GM23248 (cell line): ENCODE measurements at regions not wholly inside any gene's neighbourhood (a gene's known extent, or its start where the extent isn't known, plus 50 kb on each side); places are given as distances from the start of the nearest gene placed in this dataset.

Experiments
- DNase-seq: peaks from one replicate; pipeline ENCODE4 v3.0.0-alpha.2; 2015
- H2AFZ ChIP-seq: fragments of 200-600 bp; sonication (generic); 2 replicates; pipeline ENCODE4 v1.6.1; 2016; ENCODE audit warnings: antibody characterized with exemption
- H3F3A ChIP-seq: fragments of 200-600 bp; sonication (generic); 2 replicates; pipeline ENCODE4 v1.6.1; 2016; ENCODE audit warnings: mild to moderate bottlenecking, antibody characterized with exemption, mixed run types; ENCODE audit not compliant: insufficient read depth
- H3K27ac ChIP-seq: fragments of 200-600 bp; sonication (generic); 2 replicates; pipeline ENCODE4 v1.5.1; 2016; ENCODE audit warnings: mild to moderate bottlenecking
- H3K27me3 ChIP-seq: fragments of 200-600 bp; sonication (generic); replicated peaks from 2 replicates; pipeline ENCODE4 v1.6.1; 2016; ENCODE audit warnings: mild to moderate bottlenecking; ENCODE audit not compliant: insufficient read depth
- H3K36me3 ChIP-seq: fragments of 200-600 bp; sonication (generic); 2 replicates; pipeline ENCODE4 v1.6.1; 2016; ENCODE audit warnings: low read depth, mild to moderate bottlenecking
- H3K4me1 ChIP-seq: fragments of 200-600 bp; sonication (generic); 2 replicates; pipeline ENCODE4 v1.6.1; 2016; ENCODE audit warnings: mild to moderate bottlenecking; ENCODE audit not compliant: insufficient read depth
- H3K4me2 ChIP-seq: fragments of 200-600 bp; sonication (generic); one replicate; pipeline ENCODE4 v1.6.1; 2016; ENCODE audit warnings: mild to moderate bottlenecking; ENCODE audit not compliant: unreplicated experiment
- H3K4me3 ChIP-seq: fragments of 200-600 bp; sonication (generic); 2 replicates; pipeline ENCODE4 v1.5.1; 2016; ENCODE audit warnings: mild to moderate bottlenecking
- H3K79me2 ChIP-seq: fragments of 200-600 bp; sonication (generic); 2 replicates; pipeline ENCODE4 v1.6.1; 2016; ENCODE audit warnings: mild to moderate bottlenecking; ENCODE audit not compliant: insufficient read depth
- H3K9ac ChIP-seq: fragments of 200-600 bp; sonication (generic); 2 replicates; pipeline ENCODE4 v1.6.1; 2016; ENCODE audit warnings: mild to moderate bottlenecking
- H3K9me2 ChIP-seq: fragments of 200-600 bp; sonication (generic); 2 replicates; pipeline ENCODE4 v1.6.1; 2016; ENCODE audit warnings: mixed run types, mild to moderate bottlenecking, moderate library complexity; ENCODE audit not compliant: insufficient read depth
- H3K9me3 ChIP-seq: fragments of 200-600 bp; sonication (generic); one replicate; pipeline ENCODE4 v1.6.1; 2017; ENCODE audit warnings: low read depth
- H4K20me1 ChIP-seq: fragments of 200-600 bp; sonication (generic); 2 replicates; pipeline ENCODE4 v1.6.0; 2016; ENCODE audit not compliant: insufficient read depth
- EZH2 ChIP-seq: fragments of 200-600 bp; sonication (generic); IDR thresholded peaks from 2 replicates; pipeline ENCODE4 v1.6.1; 2018; ENCODE audit warnings: antibody characterized with exemption, mild to moderate bottlenecking; ENCODE audit not compliant: insufficient read depth, poor library complexity, severe bottlenecking
- EZH2phosphoT487 ChIP-seq: fragments of 200-600 bp; sonication (generic); IDR thresholded peaks from 2 replicates; pipeline ENCODE4 v1.6.1; 2018; ENCODE audit warnings: antibody characterized with exemption, moderate library complexity, mild to moderate bottlenecking, low read depth; ENCODE audit not compliant: insufficient read depth
- WGBS, 2 experiments: methylation state at CpG; one replicate each; pipeline ENCODE4 v1.1.6; 2015 to 2017; ENCODE audit warnings: low lambda C conversion rate in 2 of 2, low coverage in 1 of 2; ENCODE audit errors: missing lambda C conversion rate in 2 of 2; 5-methylcytosine and 5-hydroxymethylcytosine counted together
- in situ Hi-C: fragments of 300-500 bp; cut with MboI; formaldehyde crosslinking; loops from 2 replicates; pipeline ENCODE4 v1.15.0; 2020

DNA sequence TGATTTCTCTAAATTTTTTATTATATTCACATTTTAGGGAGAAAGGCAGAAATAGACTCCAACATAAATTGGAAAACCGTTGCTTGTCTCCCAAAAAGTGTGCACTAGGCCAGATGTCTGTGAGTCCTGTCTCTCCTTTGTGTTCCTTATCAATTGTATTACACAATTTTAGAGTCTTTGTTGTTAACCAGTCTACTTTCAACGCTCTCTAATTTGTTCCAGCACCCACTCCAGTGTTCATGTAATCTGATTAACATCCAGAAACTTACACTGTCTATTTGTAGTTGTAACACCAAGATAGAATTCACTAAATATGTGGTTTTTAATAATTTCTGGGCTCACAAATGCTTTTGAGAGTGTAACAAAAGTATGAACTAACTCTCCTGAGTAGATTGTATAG, 195.6 kb downstream of the FSIP2 start:
- no peak overlapping the region for H3K4me2 ChIP-seq
- no peak overlapping the region for H3K27ac ChIP-seq
- in situ Hi-C loops, result no loop called here
- no peak overlapping the region for H2AFZ ChIP-seq
- no peak for DNase-seq
- H3K4me3 ChIP-seq, result no peak overlapping the region
- H3K79me2 ChIP-seq, result no peaks in the 10 kb centered on the region
- H3K9ac ChIP-seq, result no peak overlapping the region
- no peaks in the 10 kb centered on the region for H3K9me2 ChIP-seq
- H3K4me1 ChIP-seq, result no peaks in the 10 kb centered on the region
- WGBS, 2 experiments, result 19% methylated on average over 2 of the region's 2 CpGs
- H3K9me3 ChIP-seq, result no peaks in the 10 kb centered on the region
- H3F3A ChIP-seq, result no peaks in the 10 kb centered on the region
- TF ChIP-seq EZH2 (no peak), EZH2phosphoT487 (no peak)
- H3K36me3 ChIP-seq, result no peaks in the 10 kb centered on the region
- H4K20me1 ChIP-seq, result no peaks in the 10 kb centered on the region
- H3K27me3 ChIP-seq, result no peaks in the 10 kb centered on the region

DNA sequence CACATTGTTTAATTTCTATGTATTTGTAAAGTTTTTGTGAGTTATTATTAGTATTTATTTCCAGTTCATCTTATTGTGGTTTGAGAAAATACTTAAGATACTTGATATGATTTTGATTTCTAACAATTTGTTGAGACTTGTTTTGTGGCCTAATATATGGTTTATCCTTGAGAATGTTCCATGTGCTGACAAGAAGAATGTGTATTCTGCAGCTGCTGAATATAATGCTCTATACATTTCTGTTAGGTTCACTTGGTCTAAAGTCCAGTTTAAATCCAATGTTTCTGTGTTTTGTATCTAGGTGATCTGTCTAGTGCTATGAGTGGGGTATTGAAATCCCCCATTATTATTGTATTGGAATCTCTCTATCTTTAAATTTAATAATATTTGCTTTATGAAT, 201.3 kb downstream of the FSIP2 start:
- no peaks in the 10 kb centered on the region for H3F3A ChIP-seq
- H2AFZ ChIP-seq, result no peak overlapping the region
- no peaks in the 10 kb centered on the region for H3K9me3 ChIP-seq
- no peaks in the 10 kb centered on the region for H4K20me1 ChIP-seq
- no peak overlapping the region for H3K9ac ChIP-seq
- H3K4me2 ChIP-seq, result no peak overlapping the region
- no peak for DNase-seq
- H3K4me1 ChIP-seq, result no peaks in the 10 kb centered on the region
- H3K9me2 ChIP-seq, result no peaks in the 10 kb centered on the region
- TF ChIP-seq EZH2phosphoT487, result no peak
- no peak for TF ChIP-seq EZH2
- no peaks in the 10 kb centered on the region for H3K27me3 ChIP-seq
- no peaks in the 10 kb centered on the region for H3K79me2 ChIP-seq
- H3K36me3 ChIP-seq, result no peaks in the 10 kb centered on the region
- in situ Hi-C loops, result no loop called here
- no peak overlapping the region for H3K4me3 ChIP-seq
- no peak overlapping the region for H3K27ac ChIP-seq

- WGBS, 2 experiments, result 19 to 23% methylated on average over 4 of the region's 4 CpGs
- H3K79me2 ChIP-seq, result no peaks in the 10 kb centered on the region
- no peak for TF ChIP-seq EZH2
- no peak for TF ChIP-seq EZH2phosphoT487
- H4K20me1 ChIP-seq, result no peaks in the 10 kb centered on the region
- no peaks in the 10 kb centered on the region for H3K9me3 ChIP-seq
- no peaks in the 10 kb centered on the region for H3K27me3 ChIP-seq
- H2AFZ ChIP-seq, result no peak overlapping the region
- no peak overlapping the region for H3K4me2 ChIP-seq
- H3K9ac ChIP-seq, result no peak overlapping the region
- in situ Hi-C loops, result no loop called here
- H3K36me3 ChIP-seq, result no peaks in the 10 kb centered on the region
- DNase-seq, result no peak
- no peak overlapping the region for H3K27ac ChIP-seq
- H3K4me3 ChIP-seq, result no peak overlapping the region
- no peaks in the 10 kb centered on the region for H3F3A ChIP-seq
- no peaks in the 10 kb centered on the region for H3K9me2 ChIP-seq
- no peaks in the 10 kb centered on the region for H3K4me1 ChIP-seq
Observed at GRCh38 chr2:185942855-185943254, 204.3 kb downstream of the FSIP2 start.

- no peak overlapping the region for H3K27ac ChIP-seq
- 43 to 49% methylated on average over 2 of the region's 2 CpGs for WGBS, 2 experiments
- in situ Hi-C loops, result no loop called here
Observed at GRCh38 chr2:185947722-185948121, 209.1 kb downstream of the FSIP2 start.

GRCh38 chr2:185952100-185952499, 213.5 kb downstream of the FSIP2 start:
- H3K9me3 ChIP-seq, result no peaks in the 10 kb centered on the region
- 91 to 95% methylated on average over 3 of the region's 3 CpGs for WGBS, 2 experiments

More at GRCh38 chr2:185947722-185948121, 209.1 kb downstream of the FSIP2 start:
- Histone ChIP-seq H3F3A (no peaks in the 10 kb centered on the region), H3K79me2 (no peaks in the 10 kb centered on the region), H3K4me1 (no peaks in the 10 kb centered on the region), H3K36me3 (no peaks in the 10 kb centered on the region), H4K20me1 (no peaks in the 10 kb centered on the region), H2AFZ (no peak overlapping the region), H3K4me3 (no peak overlapping the region), H3K27me3 (no peaks in the 10 kb centered on the region), H3K9ac (no peak overlapping the region), H3K9me3 (no peaks in the 10 kb centered on the region), H3K4me2 (no peak overlapping the region), H3K9me2 (no peaks in the 10 kb centered on the region)
- TF ChIP-seq EZH2phosphoT487, result no peak
- TF ChIP-seq EZH2, result no peak
- DNase-seq, result no peak

More at GRCh38 chr2:185952100-185952499, 213.5 kb downstream of the FSIP2 start:
- Histone ChIP-seq H3K27me3 (no peaks in the 10 kb centered on the region), H3K9ac (no peak overlapping the region), H3K36me3 (no peaks in the 10 kb centered on the region), H3K27ac (no peak overlapping the region), H3K4me1 (no peaks in the 10 kb centered on the region), H3K4me3 (no peak overlapping the region), H3F3A (no peaks in the 10 kb centered on the region), H4K20me1 (no peaks in the 10 kb centered on the region), H2AFZ (no peak overlapping the region), H3K79me2 (no peaks in the 10 kb centered on the region), H3K9me2 (no peaks in the 10 kb centered on the region), H3K4me2 (no peak overlapping the region)
- TF ChIP-seq EZH2 (no peak), EZH2phosphoT487 (no peak)
- in situ Hi-C loops, result no loop called here
- DNase-seq, result no peak
